IMR-90 (cell line): ENCODE measurements at regions not wholly inside any gene's neighbourhood (a gene's known extent, or its start where the extent isn't known, plus 50 kb on each side); places are given as distances from the start of the nearest gene placed in this dataset.

Source experiments
- ATAC-seq: fragments of 200-7000 bp; cut with Tn5 transposase; 2 replicates; pipeline ENCODE4 v1.9.1; 2020; ENCODE audit warnings: low read depth, mild to moderate bottlenecking, moderate library complexity
- BruUV-seq: library from RNA; stranded (reverse); fragments of 400-500 nt; replicated peaks from 2 replicates; lab custom pipeline; 2021; lab: Mats Ljungman, UMichigan
- CTCF ChIA-PET: fragments of 300-600 bp; formaldehyde crosslinking; extraction: SDS; loops from one replicate; lab custom pipeline; 2021; ENCODE audit warnings: antibody characterized with exemption; lab: Yijun Ruan, JAX
- POLR2A ChIA-PET: fragments of 300-600 bp; sonication (Branson Sonifier 250); formaldehyde crosslinking; loops from one replicate; lab custom pipeline; 2022; ENCODE audit warnings: antibody characterized with exemption; ENCODE audit not compliant: unreplicated experiment; lab: Charles Lee
- DNase-seq: peaks from one replicate; pipeline ENCODE4 v3.0.0; 2013
- H2AFZ ChIP-seq: replicated peaks from 2 replicates; pipeline ENCODE3; 2013; ENCODE audit warnings: low read length, mild to moderate bottlenecking; ENCODE audit not compliant: poor library complexity
- H2AK5ac ChIP-seq: 2 replicates; pipeline ENCODE4 v1.6.1; 2013; ENCODE audit warnings: low read depth, low read length, inconsistent platforms
- H2AK9ac ChIP-seq: replicated peaks from 2 replicates; pipeline ENCODE3; 2013; ENCODE audit warnings: mild to moderate bottlenecking, low read depth, low read length, moderate library complexity; ENCODE audit not compliant: poor library complexity
- H2BK120ac ChIP-seq: 2 replicates; pipeline ENCODE4 v1.6.1; 2013; ENCODE audit warnings: low read depth, low read length, inconsistent platforms
- H2BK15ac ChIP-seq: 3 replicates; pipeline ENCODE4 v1.6.1; 2013; ENCODE audit warnings: low read depth, low read length, inconsistent platforms
- H2BK20ac ChIP-seq: 2 replicates; pipeline ENCODE4 v1.6.1; 2013; ENCODE audit warnings: low read depth, mild to moderate bottlenecking, inconsistent platforms, low read length, moderate library complexity
- H2BK5ac ChIP-seq: 2 replicates; pipeline ENCODE4 v1.6.1; 2013; ENCODE audit warnings: mild to moderate bottlenecking, low read depth, low read length, inconsistent platforms; ENCODE audit not compliant: poor library complexity, severe bottlenecking
- H3K14ac ChIP-seq: replicated peaks from 2 replicates; pipeline ENCODE4 v1.6.1; 2013; ENCODE audit warnings: low read depth, low read length, inconsistent platforms
- H3K18ac ChIP-seq: 2 replicates; pipeline ENCODE4 v1.6.1; 2013; ENCODE audit warnings: low read depth, low read length, control low read depth
- H3K23ac ChIP-seq: 2 replicates; pipeline ENCODE4 v1.6.1; 2013; ENCODE audit warnings: low read depth, low read length, inconsistent platforms
- H3K27ac ChIP-seq: 2 replicates; pipeline ENCODE4 v1.5.1; 2013; ENCODE audit warnings: mild to moderate bottlenecking, control low read depth, low read length; ENCODE audit not compliant: insufficient read depth
- H3K27me3 ChIP-seq: 2 replicates; pipeline ENCODE4 v1.6.1; 2013; ENCODE audit warnings: low read length; ENCODE audit not compliant: control insufficient read depth, insufficient read depth
- H3K36me3 ChIP-seq: 2 replicates; pipeline ENCODE4 v1.6.1; 2013; ENCODE audit warnings: low read length, mixed read lengths; ENCODE audit not compliant: control insufficient read depth, insufficient read depth
- H3K4ac ChIP-seq: 2 replicates; pipeline ENCODE4 v1.6.1; 2013; ENCODE audit warnings: low read depth, low read length, inconsistent platforms
- H3K4me1 ChIP-seq: 2 replicates; pipeline ENCODE4 v1.6.1; 2013; ENCODE audit warnings: low read length, mixed read lengths; ENCODE audit not compliant: control insufficient read depth, insufficient read depth
- H3K4me2 ChIP-seq: 2 replicates; pipeline ENCODE4 v1.6.1; 2013; ENCODE audit warnings: low read depth, mild to moderate bottlenecking, control low read depth, low read length, moderate library complexity
- H3K4me3 ChIP-seq: 2 replicates; pipeline ENCODE4 v1.5.1; 2013; ENCODE audit warnings: low read depth, mild to moderate bottlenecking, control low read depth, low read length, moderate library complexity; ENCODE audit not compliant: insufficient read depth
- H3K56ac ChIP-seq: 2 replicates; pipeline ENCODE4 v1.6.1; 2013; ENCODE audit warnings: low read length, inconsistent platforms; ENCODE audit not compliant: insufficient read depth; ENCODE audit errors: extremely low read depth
- H3K79me1 ChIP-seq, 2 experiments: 2 replicates each; pipeline ENCODE4 v1.6.1; 2013; ENCODE audit warnings: low read length in 2 of 2, inconsistent platforms in 1 of 2, low read depth in 1 of 2
- H3K9ac ChIP-seq: 2 replicates; pipeline ENCODE4 v1.6.1; 2013; ENCODE audit warnings: low read depth, low read length, control low read depth
- H3K9me1 ChIP-seq: 2 replicates; pipeline ENCODE4 v1.6.1; 2013; ENCODE audit warnings: low read length, inconsistent platforms; ENCODE audit not compliant: insufficient read depth
- H3K9me3 ChIP-seq: 2 replicates; pipeline ENCODE4 v1.6.1; 2013; ENCODE audit warnings: low read length; ENCODE audit not compliant: control insufficient read depth, insufficient read depth
- H4K20me1 ChIP-seq: 2 replicates; pipeline ENCODE4 v1.6.1; 2013; ENCODE audit warnings: low read length, inconsistent platforms; ENCODE audit not compliant: insufficient read depth
- H4K5ac ChIP-seq: 2 replicates; pipeline ENCODE4 v1.6.1; 2013; ENCODE audit warnings: mild to moderate bottlenecking, low read depth, low read length, control low read depth
- H4K8ac ChIP-seq, 2 experiments: 2 replicates each; pipeline ENCODE4 v1.6.1; 2013; ENCODE audit warnings: low read depth in 2 of 2, low read length in 2 of 2, control low read depth in 1 of 2, inconsistent platforms in 1 of 2
- H4K91ac ChIP-seq: 2 replicates; pipeline ENCODE4 v1.6.1; 2013; ENCODE audit warnings: low read depth, low read length, inconsistent platforms; ENCODE audit not compliant: insufficient read depth
- BHLHE40 ChIP-seq: fragments of 150-350 bp; IDR thresholded peaks from 2 replicates; pipeline ENCODE4 v1.6.1; 2016; ENCODE audit warnings: mild to moderate bottlenecking, low read depth, low read length
- CHD1 ChIP-seq: IDR thresholded peaks from 2 replicates; pipeline ENCODE4 v1.6.1; 2012; ENCODE audit warnings: low read depth, low read length, improper control_type of control experiment
- FOS ChIP-seq: fragments of 150-350 bp; IDR thresholded peaks from 2 replicates; pipeline ENCODE4 v1.6.1; 2016; ENCODE audit warnings: low read depth, low read length
- MAFK ChIP-seq: IDR thresholded peaks from 2 replicates; pipeline ENCODE4 v1.6.1; 2012; ENCODE audit warnings: low read depth, low read length, improper control_type of control experiment
- MAZ ChIP-seq: IDR thresholded peaks from 2 replicates; pipeline ENCODE4 v1.6.1; 2012; ENCODE audit warnings: low read depth, mild to moderate bottlenecking, low read length, improper control_type of control experiment, moderate library complexity, borderline replicate concordance
- POLR2A ChIP-seq: IDR thresholded peaks from 2 replicates; pipeline ENCODE4 v1.6.1; 2012; ENCODE audit warnings: mild to moderate bottlenecking, low read depth, low read length
- RCOR1 ChIP-seq: IDR thresholded peaks from 2 replicates; pipeline ENCODE4 v1.6.1; 2012; ENCODE audit warnings: mild to moderate bottlenecking, low read length, improper control_type of control experiment; ENCODE audit not compliant: insufficient replicate concordance
- SMC3 ChIP-seq: fragments of 150-350 bp; IDR thresholded peaks from 2 replicates; pipeline ENCODE4 v1.6.1; 2016; ENCODE audit warnings: low read depth, mild to moderate bottlenecking, antibody characterized with exemption, low read length, moderate library complexity
- USF2 ChIP-seq: fragments of 150-350 bp; IDR thresholded peaks from 2 replicates; pipeline ENCODE4 v1.6.1; 2017; ENCODE audit warnings: mild to moderate bottlenecking, antibody characterized with exemption, low read length, low read depth
- WGBS, 2 experiments: methylation state at CpG; one replicate each; pipeline versions ENCODE4 v1.1.5 to v1.1.7; 2013; ENCODE audit warnings: missing lambda C conversion rate in 2 of 2; ENCODE audit not compliant: insufficient read length in 1 of 2; ENCODE audit errors: extremely low coverage in 2 of 2; 5-methylcytosine and 5-hydroxymethylcytosine counted together
- dilution Hi-C: fragments of 300-500 bp; cut with HindIII; formaldehyde crosslinking; loops from one replicate; pipeline ENCODE4 v1.14.3; 2018; ENCODE audit warnings: low sequenced_read_pairs; ENCODE audit not compliant: unreplicated experiment
- in situ Hi-C: fragments of 300-500 bp; cut with MboI; formaldehyde crosslinking; loops from 3 replicates; pipeline ENCODE4 v1.14.3; 2019; ENCODE audit warnings: low sequenced_read_pairs, inconsistent platforms, mixed read lengths
- intact Hi-C: fragments of 100-400 bp; cut with micrococcal nuclease; formaldehyde crosslinking; loops from 2 replicates; pipeline ENCODE4 v1.10.0; 2022

GRCh38 chr6:81387163-81387562 is 365.3 kb downstream of the TENT5A start:
- H2BK5ac ChIP-seq = no peak overlapping the region
- dilution Hi-C loops (no loop called here), in situ Hi-C loops (no loop called here), intact Hi-C loops (no loop called here)
- H3K9me3 ChIP-seq = peaks cover 1% of the 10 kb centered on the region; the same call in 1 of the 2 replicates
- H2AK9ac ChIP-seq = no peak overlapping the region
- DNase-seq = no peak
- no peak overlapping the region for H3K23ac ChIP-seq
- H3K18ac ChIP-seq = no peak overlapping the region
- no peak overlapping the region for H3K4me3 ChIP-seq
- H3K9me1 ChIP-seq = no peaks in the 10 kb centered on the region
- H2BK120ac ChIP-seq = no peak overlapping the region
- H2AK5ac ChIP-seq = no peak overlapping the region
- ATAC-seq = no peak
- no peak overlapping the region for H4K8ac ChIP-seq
- no peak overlapping the region for H4K91ac ChIP-seq
- H3K56ac ChIP-seq = no peak overlapping the region
- H2BK20ac ChIP-seq = no peak overlapping the region
- H3K14ac ChIP-seq = no peak overlapping the region
- no peak overlapping the region for H3K27ac ChIP-seq
- WGBS, 2 experiments = no CpG with 5 or more reads among the region's 1 CpG
- H3K9ac ChIP-seq = no peak overlapping the region
- no peak overlapping the region for H3K4ac ChIP-seq
- no peaks in the 10 kb centered on the region for H3K4me1 ChIP-seq
- ChIA-PET POLR2A (no interaction called here), CTCF (no interaction called here)
- H4K5ac ChIP-seq = no peak overlapping the region
- H2BK15ac ChIP-seq = no peak overlapping the region
- TF ChIP-seq MAFK (peak; percentile 39; the same call in 1 of the 2 replicates), POLR2A (no peak), BHLHE40 (no peak), FOS (no peak), MAZ (no peak), CHD1 (no peak), USF2 (no peak), RCOR1 (no peak), SMC3 (no peak)
- H2AFZ ChIP-seq = no peak overlapping the region
- no TSS peak for BruUV-seq
- H3K36me3 ChIP-seq = no peaks in the 10 kb centered on the region
- no peak overlapping the region for H3K4me2 ChIP-seq
- no peaks in the 10 kb centered on the region for H4K20me1 ChIP-seq
- H3K27me3 ChIP-seq = no peaks in the 10 kb centered on the region
- no peaks in the 10 kb centered on the region for H3K79me1 ChIP-seq
